ENCODE measurements at regions not wholly inside any gene's neighbourhood (a gene's known extent, or its start where the extent isn't known, plus 50 kb on each side); places are given as distances from the start of the nearest gene placed in this dataset.

- no peaks in the 10 kb centered on the region for H3K9me3 ChIP-seq (ENCODE audit: control insufficient read depth in 1 of 2, insufficient read depth in 1 of 2, low read depth in 1 of 2, low read length in 2 of 2)
- H3K9ac ChIP-seq (ENCODE audit: low read length), result no peak overlapping the region
- no peaks in the 10 kb centered on the region for H3K79me2 ChIP-seq (ENCODE audit: insufficient read depth, low read length)
- ChIA-PET RAD21 (ENCODE audit: low non-redundant PET in 1 of 2, low total read pairs in 2 of 2, uncharacterized antibody in 2 of 2, unreplicated experiment in 2 of 2) (no interaction called here), POLR2A (no interaction called here), CTCF (no interaction called here)
- H3K27ac ChIP-seq (ENCODE audit: low read depth, low read length), result no peak overlapping the region
- H3K9me2 ChIP-seq (ENCODE audit: insufficient read depth), result no peaks in the 10 kb centered on the region
- TF ChIP-seq EZH2 (IDR thresholded peaks at IDR 0.05), result no peak
- TF ChIP-seq RAD21 (IDR thresholded peaks at IDR 0.05; ENCODE audit: low read depth), result no peak
- no peak for TF ChIP-seq EZH2phosphoT487 (IDR thresholded peaks at IDR 0.05; ENCODE audit: borderline replicate concordance)
- no peak for TF ChIP-seq POLR2AphosphoS5 (IDR thresholded peaks at IDR 0.05; ENCODE audit: low read depth, low read length)
- TF ChIP-seq, protein P1, sequence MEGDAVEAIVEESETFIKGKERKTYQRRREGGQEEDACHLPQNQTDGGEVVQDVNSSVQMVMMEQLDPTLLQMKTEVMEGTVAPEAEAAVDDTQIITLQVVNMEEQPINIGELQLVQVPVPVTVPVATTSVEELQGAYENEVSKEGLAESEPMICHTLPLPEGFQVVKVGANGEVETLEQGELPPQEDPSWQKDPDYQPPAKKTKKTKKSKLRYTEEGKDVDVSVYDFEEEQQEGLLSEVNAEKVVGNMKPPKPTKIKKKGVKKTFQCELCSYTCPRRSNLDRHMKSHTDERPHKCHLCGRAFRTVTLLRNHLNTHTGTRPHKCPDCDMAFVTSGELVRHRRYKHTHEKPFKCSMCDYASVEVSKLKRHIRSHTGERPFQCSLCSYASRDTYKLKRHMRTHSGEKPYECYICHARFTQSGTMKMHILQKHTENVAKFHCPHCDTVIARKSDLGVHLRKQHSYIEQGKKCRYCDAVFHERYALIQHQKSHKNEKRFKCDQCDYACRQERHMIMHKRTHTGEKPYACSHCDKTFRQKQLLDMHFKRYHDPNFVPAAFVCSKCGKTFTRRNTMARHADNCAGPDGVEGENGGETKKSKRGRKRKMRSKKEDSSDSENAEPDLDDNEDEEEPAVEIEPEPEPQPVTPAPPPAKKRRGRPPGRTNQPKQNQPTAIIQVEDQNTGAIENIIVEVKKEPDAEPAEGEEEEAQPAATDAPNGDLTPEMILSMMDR (IDR thresholded peaks at IDR 0.05 in 2 of 3, conservative IDR thresholded peaks at IDR 0.05 in 1 of 3; ENCODE audit: borderline replicate concordance in 1 of 3, insufficient read depth in 1 of 3, low read depth in 2 of 3, low read length in 2 of 3), result no peak
- no peak for TF ChIP-seq ELF1 (IDR thresholded peaks at IDR 0.05; ENCODE audit: borderline replicate concordance, low read depth)
- TF ChIP-seq CBX3 (IDR thresholded peaks at IDR 0.05; ENCODE audit: low read depth), result no peak
- TF ChIP-seq FOSL1 (IDR thresholded peaks at IDR 0.05; ENCODE audit: low read depth), result no peak
- TF ChIP-seq CEBPB (IDR thresholded peaks at IDR 0.05; ENCODE audit: low read depth), result no peak
- no peak for TF ChIP-seq ZBTB33 (IDR thresholded peaks at IDR 0.05; ENCODE audit: extremely low read depth, insufficient replicate concordance, low read length)
- no peak for TF ChIP-seq SIN3A (IDR thresholded peaks at IDR 0.05; ENCODE audit: low read depth)
- DNase-seq (ENCODE audit: low read depth, low spot score) (no peak), ATAC-seq (no peak)
- H3K4me1 ChIP-seq (ENCODE audit: control insufficient read depth in 1 of 2, insufficient read depth in 2 of 2, low read length in 2 of 2), result no peaks in the 10 kb centered on the region
- no peaks in the 10 kb centered on the region for H3K27me3 ChIP-seq (ENCODE audit: insufficient read depth, low read length)
- no peaks in the 10 kb centered on the region for H3K36me3 ChIP-seq (ENCODE audit: control insufficient read depth in 1 of 2, insufficient read depth in 2 of 2, low read length in 2 of 2)
- H3K4me3 ChIP-seq (replicated peaks in 1 of 2; ENCODE audit: low read depth in 1 of 2, low read length in 2 of 2), result no peak overlapping the region
- H4K20me1 ChIP-seq (ENCODE audit: insufficient read depth), result no peaks in the 10 kb centered on the region
- intact Hi-C loops (cut with micrococcal nuclease), result no loop called here
- BruUV-seq (replicated peaks), result no TSS peak
- H3K4me2 ChIP-seq (ENCODE audit: low read length), result no peak overlapping the region
- no peak overlapping the region for H2AFZ ChIP-seq (ENCODE audit: low read depth, low read length, poor library complexity, severe bottlenecking)
Measured at GRCh38 chr6:15044948-15045347, 200.9 kb upstream of the JARID2 start.

All from HCT116 (cell line).